Fibroblast of peridontal ligament (primary cell): ENCODE measurements at regions not wholly inside any gene's neighbourhood (a gene's known extent, or its start where the extent isn't known, plus 50 kb on each side); places are given as distances from the start of the nearest gene placed in this dataset.
"Not testable (repeated sequence)": the region's sequence is repeated elsewhere in the genome, so short reads cannot be mapped to it uniquely, and the experiment has no call there.

Experiments
- DNase-seq: peaks from one replicate; pipeline ENCODE4 v3.0.0-alpha.2; 2010; ENCODE audit errors: extremely low read depth

DNA sequence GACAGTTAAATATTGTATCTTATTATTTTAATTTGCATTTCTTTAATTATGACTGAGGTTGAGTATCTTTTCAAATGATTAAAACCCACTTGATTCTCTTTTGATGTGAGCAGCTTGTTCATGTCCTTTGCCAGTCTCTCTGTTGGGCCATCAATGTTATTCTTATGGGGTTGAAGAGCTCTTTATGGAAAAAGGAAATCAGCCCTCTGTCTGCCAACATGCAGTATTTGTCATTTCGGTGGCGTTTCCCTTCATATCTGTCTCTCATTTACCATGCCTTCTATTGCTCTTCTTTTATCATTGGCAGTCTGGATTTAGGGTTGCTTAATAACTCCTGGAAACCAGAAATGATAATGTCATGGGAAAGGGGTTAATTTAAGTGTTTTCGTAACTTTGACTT is 340.7 kb upstream of the DNAJC19 start:
- no peak for DNase-seq

- DNase-seq: no peak
These were observed 339.5 kb upstream of the DNAJC19 start for GRCh38 chr3:181329024-181329423.

DNA sequence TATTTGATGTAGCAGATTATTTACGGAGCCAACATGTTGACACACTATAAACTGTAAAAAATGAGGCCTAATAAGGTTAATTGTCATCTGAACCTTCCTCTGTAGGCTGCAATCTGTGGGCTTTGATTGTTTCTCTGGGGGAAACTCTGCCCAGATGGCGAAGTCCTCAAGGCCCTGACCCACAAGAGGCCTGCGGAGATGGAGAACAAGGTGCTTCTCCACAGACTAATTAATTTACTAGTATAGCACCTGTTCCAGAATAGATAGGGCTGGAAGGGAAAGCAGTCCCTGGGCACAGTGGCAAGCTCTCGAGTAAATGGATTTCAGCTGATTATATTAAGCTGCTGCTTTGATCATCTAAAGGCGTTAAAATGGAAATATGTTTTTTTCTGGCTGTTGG is 338.8 kb upstream of the DNAJC19 start:
- DNase-seq: no peak

DNA sequence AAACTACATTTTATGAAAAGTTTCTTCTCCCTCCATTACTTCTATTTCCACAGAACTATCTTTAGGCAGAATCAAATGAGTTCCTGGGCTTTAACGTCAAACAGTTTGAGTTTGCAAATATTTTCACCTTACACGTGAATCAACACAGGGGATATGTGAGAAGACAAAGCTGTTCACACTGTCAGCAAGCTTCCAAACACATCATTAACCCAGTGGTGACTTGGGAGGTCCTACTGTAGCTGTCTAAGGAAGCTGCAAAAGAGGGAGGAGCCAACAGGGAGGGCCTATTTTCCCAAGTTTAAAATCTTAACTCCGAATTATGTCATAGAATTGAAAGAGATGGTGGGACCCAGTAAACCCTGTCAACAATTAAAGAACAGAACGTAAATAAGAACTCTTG is 337.8 kb upstream of the DNAJC19 start:
- no peak for DNase-seq

- DNase-seq: peak; percentile 25
These were observed 337.2 kb upstream of the DNAJC19 start for GRCh38 chr3:181326637-181327223.

DNA sequence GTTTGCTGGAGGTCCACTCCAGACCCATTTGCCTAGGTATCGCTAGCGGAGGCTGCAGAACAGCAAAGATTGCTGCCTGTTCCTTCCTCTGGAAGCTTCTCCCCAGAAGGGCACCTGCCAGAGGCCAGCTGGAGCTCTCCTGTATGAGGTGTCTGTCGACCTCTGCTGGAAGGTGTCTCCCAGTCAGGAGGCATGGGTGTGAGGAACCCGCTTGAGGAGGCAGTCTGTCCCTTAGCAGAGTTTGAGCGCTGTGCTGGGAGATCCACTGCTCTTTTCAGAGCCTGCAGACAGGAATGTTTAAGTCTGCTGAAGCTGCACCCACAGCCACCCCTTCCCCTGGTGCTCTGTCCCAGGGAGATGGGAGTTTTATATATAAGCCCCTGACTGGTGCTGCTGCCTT is 335.0 kb upstream of the DNAJC19 start:
- not testable (repeated sequence) for DNase-seq

DNA sequence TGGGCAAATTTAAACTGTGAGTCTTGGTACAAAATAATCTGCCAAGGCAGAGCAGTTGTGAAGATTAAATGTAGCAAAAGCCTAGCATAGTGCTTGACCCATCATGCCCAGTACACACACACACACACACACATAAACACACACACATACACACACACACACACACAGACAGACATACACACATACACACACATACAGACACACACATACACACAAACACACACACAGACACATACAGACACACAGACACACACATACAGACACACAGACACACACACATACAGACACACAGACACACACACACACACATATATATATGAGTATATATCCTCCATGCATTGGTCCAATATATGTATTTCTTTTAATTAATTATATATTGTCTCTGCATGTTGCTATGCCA is 328.8 kb upstream of the DNAJC19 start:
- DNase-seq: no peak

GRCh38 chr3:181317508-181317907 is 328.0 kb upstream of the DNAJC19 start:
- no peak for DNase-seq

GRCh38 chr3:181316482-181316881 is 326.9 kb upstream of the DNAJC19 start:
- peak; percentile 13 for DNase-seq

GRCh38 chr3:181313335-181313734 is 323.8 kb upstream of the DNAJC19 start:
- no peak for DNase-seq

DNA sequence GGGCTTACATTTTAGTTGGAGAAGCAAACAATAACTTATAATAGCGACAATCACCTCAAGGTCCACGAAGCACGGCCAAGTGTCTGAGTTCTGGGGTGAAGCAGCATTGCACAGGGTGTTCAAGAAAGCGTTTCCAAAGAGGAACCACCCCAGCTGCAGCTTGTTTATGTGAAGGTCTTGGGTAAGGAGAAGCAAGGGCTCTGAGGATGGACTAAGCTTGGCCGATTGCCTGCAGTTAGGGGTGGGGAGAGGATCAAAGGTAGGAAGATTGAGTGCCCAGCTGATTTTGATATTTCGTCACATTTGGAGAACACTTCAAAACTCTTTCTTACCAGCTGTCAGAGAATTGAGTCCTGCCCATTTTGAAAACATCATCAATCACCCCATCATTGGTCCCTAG is 321.6 kb upstream of the DNAJC19 start:
- DNase-seq: no peak

- no peak for DNase-seq
These were observed 313.4 kb upstream of the DNAJC19 start for GRCh38 chr3:181302960-181303359.

GRCh38 chr3:181300033-181300432 is 310.5 kb upstream of the DNAJC19 start:
- DNase-seq: no peak

- peak; percentile 11 for DNase-seq
These were observed 308.9 kb upstream of the DNAJC19 start for GRCh38 chr3:181298421-181298820.

- peak; percentile 52 for DNase-seq
These were observed 303.4 kb upstream of the DNAJC19 start for GRCh38 chr3:181292984-181293383.

- DNase-seq: no peak
These were observed 301.4 kb upstream of the DNAJC19 start for GRCh38 chr3:181290941-181291340.

- DNase-seq: no peak
These were observed 299.8 kb upstream of the DNAJC19 start for GRCh38 chr3:181289306-181289705.

DNA sequence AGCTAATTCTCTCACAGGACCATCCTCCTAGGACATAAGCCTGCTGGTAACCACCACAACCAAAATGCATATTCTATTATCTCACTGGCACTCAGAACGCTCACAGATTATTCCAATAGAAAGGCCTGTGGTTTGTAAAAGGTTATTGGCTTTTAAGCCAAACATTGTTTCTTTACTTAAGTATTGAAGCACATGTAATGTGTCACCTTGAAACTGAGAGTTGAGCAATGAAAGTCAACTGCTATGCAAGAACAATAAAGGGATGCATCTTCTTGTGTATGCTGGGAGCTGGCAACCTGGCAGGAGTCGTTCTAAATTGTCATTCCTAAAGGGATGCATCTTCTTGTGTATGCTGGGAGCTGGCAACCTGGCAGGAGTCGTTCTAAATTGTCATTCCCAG is 298.6 kb upstream of the DNAJC19 start:
- no peak for DNase-seq

- DNase-seq: no peak
These were observed 289.7 kb upstream of the DNAJC19 start for GRCh38 chr3:181279239-181279565.

DNA sequence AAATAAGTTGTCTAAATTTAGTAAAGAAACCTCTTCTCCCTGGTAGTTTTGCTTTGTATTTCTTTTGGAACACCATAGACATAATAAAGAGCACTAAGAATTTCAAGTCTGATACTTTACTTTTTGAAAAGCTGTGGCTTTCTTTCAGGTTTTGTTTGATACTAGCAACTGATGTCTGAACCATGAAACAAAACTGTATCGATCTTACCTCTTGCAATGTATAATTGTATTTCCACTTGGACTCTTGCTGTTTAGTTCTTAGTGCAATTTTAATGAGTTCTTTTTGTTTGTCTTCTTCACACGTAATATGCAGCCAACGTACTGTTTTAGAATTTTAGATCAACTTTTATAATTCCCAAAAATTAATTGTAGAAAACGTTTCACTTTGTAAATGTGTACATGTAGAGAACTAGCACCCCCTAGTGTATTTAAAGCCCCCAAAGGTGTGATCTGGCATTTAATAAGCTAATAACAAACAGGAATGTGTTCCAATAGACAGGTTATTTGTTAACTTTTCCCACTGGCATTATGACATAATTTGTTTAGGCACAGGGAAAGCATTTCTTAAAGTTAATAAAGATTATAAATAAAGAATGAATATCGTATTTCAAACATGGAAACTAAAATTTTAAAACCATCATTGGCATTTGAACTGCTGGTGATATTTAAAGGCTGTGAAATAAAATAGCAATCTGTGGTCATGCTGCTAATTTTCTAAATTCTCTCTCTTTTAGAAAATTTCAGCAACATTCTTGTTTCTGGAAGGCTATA is 289.1 kb upstream of the DNAJC19 start:
- DNase-seq: no peak

DNA sequence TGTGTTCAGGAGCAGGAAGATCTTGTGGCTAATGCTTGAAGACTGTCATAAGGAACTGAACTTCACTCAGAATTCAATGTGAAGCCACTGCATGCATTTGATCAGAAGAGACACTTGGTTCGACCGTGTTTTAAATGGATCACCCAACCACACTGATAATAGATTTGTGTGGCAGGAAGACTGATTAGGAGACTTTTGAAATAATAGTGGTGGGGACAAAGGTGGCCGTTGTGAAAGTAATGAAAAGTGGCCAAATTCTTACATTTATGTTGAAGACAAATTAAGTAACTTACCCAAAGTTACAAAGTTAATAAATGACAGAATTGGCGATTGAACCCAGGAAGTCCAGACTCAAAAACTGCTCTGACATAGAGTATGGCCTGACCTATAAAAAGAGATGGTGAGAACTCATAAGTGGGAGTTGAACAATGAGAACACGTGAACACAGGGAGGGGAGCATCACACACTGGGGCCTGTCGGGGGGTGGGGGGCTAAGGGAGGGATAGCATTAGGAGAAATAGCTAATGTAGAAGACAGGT is 286.9 kb upstream of the DNAJC19 start:
- DNase-seq: no peak

- no peak for DNase-seq
These were observed 284.5 kb upstream of the DNAJC19 start for GRCh38 chr3:181274025-181274424.

- DNase-seq: no peak
These were observed 277.8 kb upstream of the DNAJC19 start for GRCh38 chr3:181267312-181267711.
